ENCODE measurements at regions not wholly inside any gene's neighbourhood (a gene's known extent, or its start where the extent isn't known, plus 50 kb on each side); places are given as distances from the start of the nearest gene placed in this dataset.

DNA sequence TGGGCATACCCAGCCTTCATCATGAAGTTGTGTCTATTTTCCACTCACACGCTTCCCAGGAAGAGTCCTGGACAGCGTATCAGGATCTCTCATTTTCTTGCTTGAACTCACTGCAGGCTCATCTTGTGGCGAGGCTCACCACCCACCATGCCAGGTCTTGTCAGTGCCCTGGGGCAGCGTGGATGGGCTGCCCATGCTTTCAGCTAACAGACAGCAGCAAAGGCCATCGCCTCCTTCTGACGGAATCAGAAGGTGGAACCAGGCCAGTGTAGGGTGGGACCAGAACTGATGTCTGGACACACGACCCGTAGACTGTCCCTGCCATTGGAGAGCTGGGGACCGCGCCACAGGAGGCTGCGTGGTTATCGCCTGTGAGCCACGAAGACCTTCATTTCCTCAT is 169.4 kb downstream of the FOXL1 start:
- no peaks in the 10 kb centered on the region for H3K36me3 ChIP-seq (ENCODE audit: control insufficient read depth in 4 of 4, insufficient read depth in 3 of 4, low read depth in 1 of 4, low read length in 3 of 4)
- no peak for TF ChIP-seq TAF1 (conservative IDR thresholded peaks at IDR 0.05)
- no peak for TF ChIP-seq MAX (IDR thresholded peaks at IDR 0.05)
- no peak for TF ChIP-seq CTCF (IDR thresholded peaks at IDR 0.05; ENCODE audit: low read depth, low read length, missing input control)
- no peak for TF ChIP-seq HNF4A (conservative IDR thresholded peaks at IDR 0.05)
- TF ChIP-seq, protein P1, sequence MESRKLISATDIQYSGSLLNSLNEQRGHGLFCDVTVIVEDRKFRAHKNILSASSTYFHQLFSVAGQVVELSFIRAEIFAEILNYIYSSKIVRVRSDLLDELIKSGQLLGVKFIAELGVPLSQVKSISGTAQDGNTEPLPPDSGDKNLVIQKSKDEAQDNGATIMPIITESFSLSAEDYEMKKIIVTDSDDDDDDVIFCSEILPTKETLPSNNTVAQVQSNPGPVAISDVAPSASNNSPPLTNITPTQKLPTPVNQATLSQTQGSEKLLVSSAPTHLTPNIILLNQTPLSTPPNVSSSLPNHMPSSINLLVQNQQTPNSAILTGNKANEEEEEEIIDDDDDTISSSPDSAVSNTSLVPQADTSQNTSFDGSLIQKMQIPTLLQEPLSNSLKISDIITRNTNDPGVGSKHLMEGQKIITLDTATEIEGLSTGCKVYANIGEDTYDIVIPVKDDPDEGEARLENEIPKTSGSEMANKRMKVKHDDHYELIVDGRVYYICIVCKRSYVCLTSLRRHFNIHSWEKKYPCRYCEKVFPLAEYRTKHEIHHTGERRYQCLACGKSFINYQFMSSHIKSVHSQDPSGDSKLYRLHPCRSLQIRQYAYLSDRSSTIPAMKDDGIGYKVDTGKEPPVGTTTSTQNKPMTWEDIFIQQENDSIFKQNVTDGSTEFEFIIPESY (IDR thresholded peaks at IDR 0.05): no peak
- no peak for TF ChIP-seq YY1 (IDR thresholded peaks at IDR 0.05)
- no peak for TF ChIP-seq EGR1 (IDR thresholded peaks at IDR 0.05; ENCODE audit: low read depth in 2 of 2)
- no peak for TF ChIP-seq ATF3 (IDR thresholded peaks at IDR 0.05)
- no peak overlapping the region for H3K27ac ChIP-seq (ENCODE audit: low read depth in 1 of 2, low read length in 2 of 2)
- no peaks in the 10 kb centered on the region for H3K9me3 ChIP-seq (ENCODE audit: control insufficient read depth in 4 of 4, low read length in 3 of 4)
- no peaks in the 10 kb centered on the region for H3K4me1 ChIP-seq (ENCODE audit: control insufficient read depth in 4 of 4, insufficient read depth in 4 of 4, low read length in 3 of 4)
- H3K27me3 ChIP-seq (ENCODE audit: control insufficient read depth in 4 of 4, insufficient read depth in 4 of 4, low read length in 3 of 4): peaks cover 0 to 3% (median 0%) of the 10 kb centered on the region in 4 donors
- H3K9ac ChIP-seq (ENCODE audit: low read depth in 1 of 2, low read length in 2 of 2): no peak overlapping the region
- no peak overlapping the region for H3K4me3 ChIP-seq (ENCODE audit: low read depth in 1 of 3, low read length in 3 of 3)
- DNase-seq (ENCODE audit: low spot score): no peak
- 83% methylated on average over 13 of the region's 13 CpGs for WGBS

DNA sequence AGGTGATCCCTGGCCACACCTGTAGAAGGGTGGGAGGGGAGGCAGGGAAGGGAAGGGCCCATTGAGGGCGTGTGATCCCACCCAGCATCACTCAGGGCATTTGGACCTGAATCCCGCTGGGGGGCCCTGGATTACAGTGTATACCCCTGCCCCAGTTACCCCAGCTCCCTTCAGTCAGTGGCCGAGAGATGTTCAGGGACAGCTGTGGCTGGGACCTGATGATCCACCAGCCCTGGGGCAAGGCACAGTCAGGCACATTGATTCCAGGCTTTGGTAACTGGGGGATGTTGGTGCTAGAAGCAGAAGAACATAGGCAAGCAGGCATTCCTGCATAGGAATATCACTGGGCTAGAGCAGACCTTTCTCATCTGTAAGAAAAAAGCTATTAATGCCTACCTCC is 170.3 kb downstream of the FOXL1 start:
- no peaks in the 10 kb centered on the region for H3K36me3 ChIP-seq (ENCODE audit: control insufficient read depth in 4 of 4, insufficient read depth in 3 of 4, low read depth in 1 of 4, low read length in 3 of 4)
- TF ChIP-seq FOXA1 (IDR thresholded peaks at IDR 0.05): no peak
- no peak for TF ChIP-seq ATF3 (IDR thresholded peaks at IDR 0.05)
- no peak for TF ChIP-seq HNF4A (conservative IDR thresholded peaks at IDR 0.05)
- TF ChIP-seq, protein P1 (IDR thresholded peaks at IDR 0.05): no peak
- TF ChIP-seq GABPA (IDR thresholded peaks at IDR 0.05 in 1 of 2, conservative IDR thresholded peaks at IDR 0.05 in 1 of 2): no peak
- TF ChIP-seq FOXA2 (IDR thresholded peaks at IDR 0.05): no peak
- TF ChIP-seq SP1 (IDR thresholded peaks at IDR 0.05): no peak
- no peak for TF ChIP-seq RXRA (IDR thresholded peaks at IDR 0.05)
- TF ChIP-seq, protein P2, sequence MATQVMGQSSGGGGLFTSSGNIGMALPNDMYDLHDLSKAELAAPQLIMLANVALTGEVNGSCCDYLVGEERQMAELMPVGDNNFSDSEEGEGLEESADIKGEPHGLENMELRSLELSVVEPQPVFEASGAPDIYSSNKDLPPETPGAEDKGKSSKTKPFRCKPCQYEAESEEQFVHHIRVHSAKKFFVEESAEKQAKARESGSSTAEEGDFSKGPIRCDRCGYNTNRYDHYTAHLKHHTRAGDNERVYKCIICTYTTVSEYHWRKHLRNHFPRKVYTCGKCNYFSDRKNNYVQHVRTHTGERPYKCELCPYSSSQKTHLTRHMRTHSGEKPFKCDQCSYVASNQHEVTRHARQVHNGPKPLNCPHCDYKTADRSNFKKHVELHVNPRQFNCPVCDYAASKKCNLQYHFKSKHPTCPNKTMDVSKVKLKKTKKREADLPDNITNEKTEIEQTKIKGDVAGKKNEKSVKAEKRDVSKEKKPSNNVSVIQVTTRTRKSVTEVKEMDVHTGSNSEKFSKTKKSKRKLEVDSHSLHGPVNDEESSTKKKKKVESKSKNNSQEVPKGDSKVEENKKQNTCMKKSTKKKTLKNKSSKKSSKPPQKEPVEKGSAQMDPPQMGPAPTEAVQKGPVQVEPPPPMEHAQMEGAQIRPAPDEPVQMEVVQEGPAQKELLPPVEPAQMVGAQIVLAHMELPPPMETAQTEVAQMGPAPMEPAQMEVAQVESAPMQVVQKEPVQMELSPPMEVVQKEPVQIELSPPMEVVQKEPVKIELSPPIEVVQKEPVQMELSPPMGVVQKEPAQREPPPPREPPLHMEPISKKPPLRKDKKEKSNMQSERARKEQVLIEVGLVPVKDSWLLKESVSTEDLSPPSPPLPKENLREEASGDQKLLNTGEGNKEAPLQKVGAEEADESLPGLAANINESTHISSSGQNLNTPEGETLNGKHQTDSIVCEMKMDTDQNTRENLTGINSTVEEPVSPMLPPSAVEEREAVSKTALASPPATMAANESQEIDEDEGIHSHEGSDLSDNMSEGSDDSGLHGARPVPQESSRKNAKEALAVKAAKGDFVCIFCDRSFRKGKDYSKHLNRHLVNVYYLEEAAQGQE (IDR thresholded peaks at IDR 0.05): no peak
- no peak for TF ChIP-seq HNF4G (IDR thresholded peaks at IDR 0.05)
- TF ChIP-seq MAX (IDR thresholded peaks at IDR 0.05): no peak
- no peak for TF ChIP-seq NR2F2 (IDR thresholded peaks at IDR 0.05)
- TF ChIP-seq JUND (IDR thresholded peaks at IDR 0.05): no peak
- no peak for TF ChIP-seq CTCF (IDR thresholded peaks at IDR 0.05; ENCODE audit: low read depth, low read length, missing input control)
- TF ChIP-seq RAD21 (IDR thresholded peaks at IDR 0.05): no peak
- TF ChIP-seq TAF1 (conservative IDR thresholded peaks at IDR 0.05): no peak
- peaks cover 0 to 3% (median 0%) of the 10 kb centered on the region in 4 donors for H3K27me3 ChIP-seq (ENCODE audit: control insufficient read depth in 4 of 4, insufficient read depth in 4 of 4, low read length in 3 of 4)
- H3K27ac ChIP-seq (ENCODE audit: low read depth in 1 of 2, low read length in 2 of 2): no peak overlapping the region
- no peaks in the 10 kb centered on the region for H3K4me1 ChIP-seq (ENCODE audit: control insufficient read depth in 4 of 4, insufficient read depth in 4 of 4, low read length in 3 of 4)
- no peak for DNase-seq (ENCODE audit: low spot score)
- 68% methylated on average over 3 of the region's 3 CpGs for WGBS
- H3K9ac ChIP-seq (ENCODE audit: low read depth in 1 of 2, low read length in 2 of 2): no peak overlapping the region
- H3K4me3 ChIP-seq (ENCODE audit: low read depth in 1 of 3, low read length in 3 of 3): no peak overlapping the region
- no peaks in the 10 kb centered on the region for H3K9me3 ChIP-seq (ENCODE audit: control insufficient read depth in 4 of 4, low read length in 3 of 4)

Measured in liver (tissue), 8 donors.